ENCODE measurements at regions not wholly inside any gene's neighbourhood (a gene's known extent, or its start where the extent isn't known, plus 50 kb on each side); places are given as distances from the start of the nearest gene placed in this dataset.

- no peak for DNase-seq (ENCODE audit: extremely low read depth, low read depth)
- no peak for TF ChIP-seq CTCF (IDR thresholded peaks at IDR 0.05; ENCODE audit: low read depth, low read length)
These were observed 604.6 kb upstream of the IMPG1 start for GRCh38 chr6:76677017-76677416.

GRCh38 chr6:76671751-76672150, 599.3 kb upstream of the IMPG1 start:
- DNase-seq (ENCODE audit: extremely low read depth, low read depth): no peak
- TF ChIP-seq CTCF (IDR thresholded peaks at IDR 0.05; ENCODE audit: low read depth, low read length): no peak

GRCh38 chr6:76644231-76644630, 571.8 kb upstream of the IMPG1 start:
- TF ChIP-seq CTCF (IDR thresholded peaks at IDR 0.05; ENCODE audit: low read depth, low read length): no peak
- DNase-seq (ENCODE audit: extremely low read depth, low read depth): no peak

GRCh38 chr6:76639941-76640340, 567.5 kb upstream of the IMPG1 start:
- no peak for DNase-seq (ENCODE audit: extremely low read depth, low read depth)
- no peak for TF ChIP-seq CTCF (IDR thresholded peaks at IDR 0.05; ENCODE audit: low read depth, low read length)

GRCh38 chr6:76634695-76635094, 562.2 kb upstream of the IMPG1 start:
- TF ChIP-seq CTCF (IDR thresholded peaks at IDR 0.05; ENCODE audit: low read depth, low read length): no peak
- no peak for DNase-seq (ENCODE audit: extremely low read depth, low read depth)

- no peak for TF ChIP-seq CTCF (IDR thresholded peaks at IDR 0.05; ENCODE audit: low read depth, low read length)
- DNase-seq (ENCODE audit: extremely low read depth, low read depth): no peak
These were observed 560.8 kb upstream of the IMPG1 start for GRCh38 chr6:76633259-76633658.

GRCh38 chr6:76631622-76632021, 559.2 kb upstream of the IMPG1 start:
- TF ChIP-seq CTCF (IDR thresholded peaks at IDR 0.05; ENCODE audit: low read depth, low read length): no peak
- DNase-seq (ENCODE audit: extremely low read depth, low read depth): no peak

Data from AG09319 (cell line).